Activated T-helper 1 cell treated with anti-CD3 and anti-CD28 coated beads, Interleukin-2, amount 50 U/mL, for 16 hours (primary cell): ENCODE measurements at regions not wholly inside any gene's neighbourhood (a gene's known extent, or its start where the extent isn't known, plus 50 kb on each side); places are given as distances from the start of the nearest gene placed in this dataset.
"Not testable (repeated sequence)": the region's sequence is repeated elsewhere in the genome, so short reads cannot be mapped to it uniquely, and the experiment has no call there.

Experiments used
- DNase-seq, 2 donors: peaks; one replicate each; pipeline ENCODE4 v3.0.0-alpha.2; 2020; ENCODE audit warnings: low read depth in 1 of 2, low spot score in 1 of 2

DNA sequence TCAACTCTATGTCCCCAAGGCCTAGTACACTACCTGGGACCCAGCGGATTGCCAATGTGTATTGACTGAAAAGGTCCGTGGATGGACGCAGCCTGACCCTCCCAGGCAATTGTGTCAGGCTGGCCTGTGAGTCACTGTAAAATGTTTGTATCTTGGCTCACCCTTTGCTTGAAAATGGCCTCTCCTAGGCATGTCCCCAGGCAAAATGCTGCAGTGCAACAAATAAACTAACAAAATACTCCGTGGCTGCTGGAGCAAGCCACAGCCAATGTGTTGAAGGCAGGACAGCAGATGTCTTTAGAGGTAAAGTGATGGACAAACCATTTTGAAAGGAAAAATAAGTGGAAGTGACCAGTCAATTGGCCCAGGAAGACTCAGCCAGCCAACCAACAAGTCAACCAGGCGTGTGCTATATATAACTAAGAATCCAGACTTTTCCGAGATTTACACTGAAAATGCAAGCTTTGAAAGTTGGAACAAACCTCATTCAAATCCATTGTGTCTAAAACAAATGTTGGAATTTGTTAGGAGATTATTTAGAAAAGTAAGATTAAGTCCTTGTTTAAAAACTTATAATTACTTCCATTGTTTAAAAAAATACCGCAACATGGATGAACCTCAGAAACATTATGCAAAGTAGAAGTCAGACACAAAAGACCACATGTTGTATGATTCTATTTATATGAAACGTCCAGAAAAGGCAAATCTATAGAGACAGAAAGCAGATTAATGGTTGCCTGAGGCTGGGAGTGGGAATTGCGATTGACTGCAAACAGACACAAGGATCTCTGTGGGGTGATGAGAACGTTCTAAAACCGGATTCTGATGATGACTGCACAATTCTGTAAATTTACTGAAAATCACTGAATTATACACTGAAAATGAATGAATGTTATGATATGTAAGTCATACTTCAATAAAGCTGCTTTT, 191.2 kb downstream of the TLE3 start:
- no peak for DNase-seq

DNA sequence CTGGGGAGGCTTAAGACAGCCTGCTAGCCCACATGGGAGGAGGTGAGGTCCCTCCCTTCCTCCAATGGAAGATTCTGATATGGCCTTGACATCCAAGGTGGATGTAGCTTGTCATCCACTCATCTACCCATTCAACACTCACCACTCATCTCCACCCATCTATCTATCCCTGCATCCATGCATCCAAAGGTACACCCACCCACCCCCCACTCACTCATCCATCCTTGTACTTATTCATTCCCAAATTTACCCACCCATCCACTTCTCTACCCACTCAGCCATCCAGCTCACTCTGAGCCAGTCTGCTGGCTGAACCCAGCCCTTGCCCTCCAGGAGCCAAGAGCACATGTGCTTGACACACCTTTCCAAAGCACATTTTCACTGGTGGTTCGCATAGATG, 189.7 kb downstream of the TLE3 start:
- DNase-seq: no peak

DNA sequence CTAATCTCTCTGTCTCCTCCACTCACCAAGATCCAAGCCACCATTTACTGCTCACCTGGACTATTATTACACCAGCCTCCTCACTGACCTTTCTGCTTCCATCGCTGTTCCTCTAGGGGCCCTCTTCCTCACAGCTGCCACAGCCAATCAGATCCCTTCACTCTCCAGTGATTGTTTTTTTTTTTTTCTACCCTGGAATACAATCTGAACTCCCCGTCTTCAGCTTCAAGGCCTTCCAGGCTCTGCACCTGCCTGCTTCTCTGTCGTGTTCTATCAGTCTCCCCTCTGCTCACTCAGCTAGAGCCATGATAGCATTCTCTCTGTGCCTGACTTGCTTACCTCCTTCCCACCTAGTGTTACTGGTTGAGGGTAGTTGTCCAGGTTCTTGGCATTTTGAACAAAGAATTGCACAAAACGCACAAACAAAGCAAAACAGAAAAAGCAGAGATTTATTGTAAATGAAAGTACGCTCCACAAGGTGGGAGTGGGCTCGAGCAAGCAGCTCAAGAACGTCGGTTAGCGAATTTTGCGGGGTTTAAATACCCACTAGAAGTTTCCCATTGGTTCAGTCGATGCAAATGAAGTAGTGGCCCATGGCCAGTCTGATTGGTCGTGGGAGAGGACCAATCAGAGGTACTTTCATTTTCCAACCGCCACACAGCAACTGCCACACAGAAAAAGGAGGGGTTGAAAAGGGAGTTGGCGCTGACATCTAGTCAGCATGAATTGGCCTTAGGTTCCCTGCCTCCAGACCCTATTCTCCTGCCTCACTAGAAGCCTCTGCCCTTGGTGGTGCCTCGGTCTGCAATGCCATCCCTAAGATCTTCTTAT, 188.9 kb downstream of the TLE3 start:
- DNase-seq: no peak

DNA sequence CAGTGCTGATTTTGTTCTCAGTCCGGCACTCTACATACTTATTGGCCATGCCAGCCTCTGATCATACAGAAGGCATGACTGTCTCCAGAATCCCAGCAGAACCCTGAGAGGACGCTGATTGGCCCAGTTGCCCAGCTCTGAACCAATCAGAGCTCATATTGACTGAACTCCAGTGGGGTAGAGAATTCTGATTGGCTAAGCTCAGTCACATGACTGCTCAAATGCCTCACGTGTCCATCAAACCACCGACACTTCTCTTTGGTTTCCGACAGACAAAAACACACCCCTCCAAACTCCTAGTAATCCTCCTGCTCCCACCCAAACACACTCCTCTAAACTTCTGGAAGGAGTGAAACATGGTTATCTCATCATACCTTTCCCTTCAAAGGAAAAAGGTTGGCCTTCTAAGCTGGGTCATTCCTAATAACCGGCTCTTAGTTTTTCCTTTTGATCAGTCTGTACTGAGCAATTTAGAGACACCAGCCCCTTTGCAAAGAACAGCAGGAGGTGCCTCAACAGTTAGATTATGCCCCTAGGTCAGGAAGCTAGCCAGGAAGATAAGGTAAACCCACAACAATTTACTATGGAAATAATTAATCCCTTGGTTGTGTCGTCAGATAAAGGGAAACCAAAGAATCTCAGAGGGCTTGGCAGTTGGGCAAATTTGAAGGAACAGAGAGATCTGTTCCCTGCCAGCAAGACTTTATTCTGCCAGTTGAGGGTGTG, 187.8 kb downstream of the TLE3 start:
- no peak for DNase-seq

DNA sequence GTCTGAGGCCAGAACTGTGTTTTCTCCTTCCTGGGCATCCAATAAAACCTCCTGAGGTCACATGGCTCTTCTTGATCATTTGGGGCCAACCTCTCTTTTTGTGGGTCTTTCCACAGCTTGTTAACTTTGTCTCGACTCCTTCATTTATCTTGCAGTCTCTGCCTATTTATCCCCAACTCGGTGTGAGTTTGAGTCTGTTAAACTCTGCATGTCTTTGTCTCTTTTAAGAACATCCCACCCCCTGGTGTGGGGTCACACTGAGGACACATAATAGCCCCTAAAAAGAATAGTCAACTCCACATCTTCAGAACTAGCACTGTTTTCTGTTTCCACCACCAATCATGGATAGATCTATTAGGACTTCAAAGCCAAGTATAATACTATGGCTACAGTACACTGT, 187.2 kb downstream of the TLE3 start:
- DNase-seq: no peak

DNA sequence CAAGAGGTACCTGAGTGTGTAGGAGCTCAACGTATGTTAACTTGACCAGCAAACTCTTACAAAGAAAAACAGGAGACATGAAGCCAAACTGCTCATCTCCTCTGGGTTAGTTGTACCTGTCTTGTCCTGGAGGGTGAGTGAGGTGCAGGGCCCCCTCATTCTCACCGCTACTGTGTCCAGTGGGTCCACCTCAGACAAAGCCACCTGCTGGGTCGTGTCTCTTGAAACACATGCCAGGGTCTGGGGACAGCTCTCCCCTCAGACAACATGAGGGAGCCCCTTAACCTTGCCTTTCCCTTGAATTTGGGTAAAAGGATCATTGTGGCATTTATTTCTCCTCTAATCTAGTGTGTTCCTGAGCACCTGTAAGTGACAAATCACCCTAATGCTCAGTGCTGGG, 185.6 kb downstream of the TLE3 start:
- DNase-seq: no peak

DNA sequence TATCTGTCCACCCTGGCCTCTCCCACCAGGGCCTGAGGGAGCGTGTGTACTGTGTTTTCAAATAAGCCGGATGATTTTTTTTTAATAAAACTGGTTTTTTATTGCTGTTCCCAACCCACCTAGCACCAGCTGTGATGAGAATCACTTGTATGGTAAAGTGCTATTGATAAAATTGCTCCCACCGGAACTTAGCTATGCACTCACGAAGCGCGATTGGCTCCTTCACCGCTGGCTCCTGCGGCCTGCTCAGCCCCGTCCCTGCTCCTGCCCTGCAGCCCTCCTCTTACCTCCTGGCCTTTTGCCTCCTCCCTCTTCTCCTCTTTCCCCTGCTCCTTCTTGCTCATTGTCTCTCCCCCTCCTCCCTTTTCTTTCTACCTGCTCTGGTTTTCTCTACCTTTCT, 183.7 kb downstream of the TLE3 start:
- no peak for DNase-seq

DNA sequence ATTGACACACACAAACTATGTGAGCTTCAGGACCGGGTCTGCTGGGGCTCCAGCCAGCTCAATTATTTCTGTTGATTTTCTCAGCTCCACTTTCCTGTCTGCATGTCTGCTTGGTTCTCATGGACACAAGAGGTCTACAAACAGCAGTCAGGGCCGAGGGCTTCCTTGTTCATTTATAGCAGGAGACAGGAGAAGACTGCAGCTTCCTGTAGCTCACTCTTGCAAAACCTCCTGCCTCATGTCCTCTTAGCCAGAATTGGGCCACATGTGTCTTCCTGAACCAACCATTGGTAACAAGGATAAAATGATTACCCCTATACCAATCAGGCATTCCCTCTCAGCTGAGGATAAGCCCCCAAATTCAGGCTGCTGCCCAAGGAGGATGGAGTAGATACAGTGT, 182.8 kb downstream of the TLE3 start:
- DNase-seq: no peak

DNA sequence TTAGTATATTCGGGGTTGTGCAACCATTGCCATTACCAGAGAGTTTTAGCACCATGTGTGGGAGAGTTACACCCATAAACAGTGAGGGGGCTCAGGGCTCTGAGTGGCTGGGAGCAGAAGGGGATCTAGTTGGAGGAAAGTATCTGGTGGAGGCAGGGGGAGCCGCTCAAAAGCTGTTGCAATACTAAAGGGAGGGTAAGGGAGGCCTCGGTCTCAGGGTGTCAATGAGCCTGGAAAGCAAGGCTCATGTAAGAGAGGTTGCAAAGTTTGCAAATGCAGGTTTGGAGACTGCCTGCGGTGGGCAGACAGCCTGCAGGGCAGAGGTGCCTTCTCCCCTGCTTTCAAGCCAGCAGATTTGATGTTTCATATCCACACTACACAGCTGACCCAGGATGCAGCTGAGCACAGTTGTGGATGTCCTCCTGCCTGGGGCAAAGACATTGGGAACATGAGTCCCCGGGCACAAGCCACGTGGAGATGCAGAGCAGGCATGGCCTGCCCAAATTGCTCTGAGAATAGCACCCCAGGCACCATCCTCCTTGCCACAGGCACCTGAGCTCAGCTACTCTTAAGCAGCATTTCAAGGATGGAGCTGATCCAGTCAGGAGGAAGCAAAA, 181.4 kb downstream of the TLE3 start:
- DNase-seq: no peak

DNA sequence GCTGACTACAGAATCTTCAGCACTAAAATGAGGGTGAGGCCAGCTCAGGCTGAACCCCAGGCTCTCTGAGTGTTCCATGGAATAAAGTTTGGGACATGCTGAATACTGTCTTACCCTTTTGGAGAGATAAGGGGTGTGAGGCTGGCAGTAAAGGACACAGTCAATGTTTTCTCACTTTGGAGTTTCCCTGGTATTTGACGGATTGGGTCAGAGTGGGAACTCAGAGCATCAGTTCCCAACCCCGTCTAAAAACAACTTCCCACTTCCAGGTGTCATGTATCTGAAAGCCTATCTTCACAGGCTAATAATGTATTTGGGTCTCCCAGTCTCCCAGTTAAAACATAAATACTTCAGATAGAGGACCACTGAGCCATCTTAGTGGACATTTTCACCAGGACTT, 180.7 kb downstream of the TLE3 start:
- no peak for DNase-seq

DNA sequence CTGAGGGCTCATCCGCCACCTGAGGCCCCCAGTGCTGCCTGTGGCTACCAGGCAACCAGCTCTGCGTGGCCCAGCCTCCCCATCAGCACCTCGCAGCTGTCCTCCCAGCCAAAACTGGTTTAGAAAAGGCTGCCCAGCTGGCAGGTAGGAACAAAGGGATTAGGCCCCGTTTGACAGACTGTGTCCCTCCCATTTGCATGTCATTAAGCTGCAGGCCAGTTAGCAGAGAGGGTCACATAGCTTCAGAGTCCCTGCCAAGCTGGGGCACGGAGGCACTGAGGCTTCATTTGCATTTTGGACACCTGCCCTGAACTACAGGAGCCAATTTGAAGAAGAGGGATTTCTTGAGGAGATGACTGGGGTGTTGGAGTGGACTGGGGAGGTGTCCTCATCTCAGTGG, 177.9 kb downstream of the TLE3 start:
- no peak for DNase-seq

DNA sequence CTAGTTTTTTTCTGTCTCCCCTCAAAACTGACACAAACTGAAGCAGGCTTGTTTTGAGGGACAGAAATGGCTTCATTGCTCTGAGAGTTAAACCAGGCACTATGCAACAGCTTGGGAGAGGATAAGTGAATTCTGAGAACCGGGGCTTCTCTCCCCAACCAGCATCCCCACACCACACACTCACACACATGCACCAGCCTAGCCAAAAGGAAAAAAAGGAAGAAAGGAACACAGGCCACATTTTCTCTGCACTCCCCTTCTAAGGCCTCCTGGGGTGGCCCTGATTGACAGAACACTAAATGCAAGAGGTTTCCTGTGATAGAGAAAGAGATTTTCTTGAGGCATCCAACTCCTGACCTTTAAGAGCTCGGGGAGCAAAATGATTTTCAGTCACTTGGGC, 177.5 kb downstream of the TLE3 start:
- no peak for DNase-seq

DNA sequence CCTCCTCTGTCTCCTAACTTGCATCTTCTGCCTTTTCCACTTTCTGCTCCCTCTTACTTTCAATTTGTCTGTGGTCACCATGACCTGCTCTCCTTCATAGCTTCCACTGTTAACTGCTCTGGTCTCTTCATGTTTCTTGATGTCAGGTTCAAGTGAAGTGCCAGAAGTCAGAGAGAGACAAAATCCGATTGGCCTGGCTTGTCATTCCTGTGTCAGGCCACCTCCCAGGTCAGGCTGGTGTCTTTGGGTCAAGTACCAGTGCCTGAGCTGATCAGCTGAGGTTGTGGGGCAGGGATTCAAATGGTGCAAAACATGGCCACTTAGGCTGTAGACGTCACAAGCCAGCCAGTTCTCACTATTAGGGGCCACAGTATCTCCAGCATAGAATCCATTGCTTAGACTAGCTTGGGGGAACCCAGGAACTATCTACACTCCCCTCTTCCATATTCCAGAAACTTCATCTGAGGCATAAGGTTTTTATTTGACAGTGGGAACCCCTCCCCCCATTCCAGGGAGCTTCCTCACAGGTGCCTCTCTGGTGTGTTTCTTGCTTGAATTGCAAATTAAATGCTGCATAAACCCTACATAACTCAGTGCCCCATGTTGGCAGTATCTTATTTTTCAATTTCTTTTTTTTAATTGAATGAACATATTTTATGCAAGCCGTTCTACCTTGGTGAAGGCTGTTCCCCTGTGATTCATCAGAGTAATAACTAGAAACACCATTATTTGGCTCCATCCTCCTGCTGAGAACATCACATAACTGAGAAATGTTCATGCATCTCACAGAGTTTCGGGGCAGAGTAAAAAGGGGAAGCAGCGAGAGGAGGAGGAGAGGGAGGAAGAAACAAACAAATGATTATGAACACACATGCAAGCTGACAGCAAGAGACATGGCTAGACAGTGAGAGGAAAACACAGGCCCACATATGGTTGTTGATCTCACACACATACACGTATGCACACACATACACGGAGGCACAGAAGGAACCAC, 175.8 kb downstream of the TLE3 start:
- no peak for DNase-seq

DNA sequence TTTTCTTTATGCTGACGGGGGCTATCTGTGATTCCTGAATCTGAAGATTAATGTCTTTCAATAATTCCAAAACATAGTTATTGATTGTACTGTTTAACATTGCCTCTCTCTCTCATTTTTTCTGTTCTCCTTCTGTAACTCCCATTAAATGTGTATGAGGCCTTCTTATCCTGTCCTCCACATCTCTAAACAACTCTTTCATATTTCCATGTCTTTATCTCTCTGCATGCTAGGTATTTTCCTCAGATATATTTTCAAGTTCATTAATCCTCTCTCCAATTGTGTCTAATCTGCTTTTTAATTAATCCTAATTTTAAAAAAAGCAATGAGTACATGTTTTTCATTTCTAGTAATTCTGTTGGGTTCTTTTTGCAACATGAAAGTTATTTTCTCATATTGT, 173.2 kb downstream of the TLE3 start:
- DNase-seq: no peak

DNA sequence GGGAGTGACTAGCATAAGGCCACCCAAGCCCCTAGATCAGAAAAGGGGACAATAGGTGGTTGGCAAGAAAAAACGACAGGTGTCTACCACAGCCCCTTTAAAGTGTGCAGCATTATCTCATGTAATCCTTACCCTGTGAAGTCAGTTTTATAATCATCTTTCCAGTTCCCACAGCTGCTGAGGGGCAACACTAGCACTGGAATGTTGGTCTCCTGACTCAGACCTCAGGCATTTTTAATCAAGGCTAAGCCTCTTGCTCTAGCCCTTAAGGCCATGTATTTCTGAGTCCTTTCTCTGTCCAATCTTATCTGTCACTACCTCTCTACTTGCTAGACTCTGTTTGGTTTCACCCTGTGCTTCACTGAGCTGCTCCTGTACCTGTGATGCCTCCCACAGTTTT, 171.7 kb downstream of the TLE3 start:
- DNase-seq: no peak

DNA sequence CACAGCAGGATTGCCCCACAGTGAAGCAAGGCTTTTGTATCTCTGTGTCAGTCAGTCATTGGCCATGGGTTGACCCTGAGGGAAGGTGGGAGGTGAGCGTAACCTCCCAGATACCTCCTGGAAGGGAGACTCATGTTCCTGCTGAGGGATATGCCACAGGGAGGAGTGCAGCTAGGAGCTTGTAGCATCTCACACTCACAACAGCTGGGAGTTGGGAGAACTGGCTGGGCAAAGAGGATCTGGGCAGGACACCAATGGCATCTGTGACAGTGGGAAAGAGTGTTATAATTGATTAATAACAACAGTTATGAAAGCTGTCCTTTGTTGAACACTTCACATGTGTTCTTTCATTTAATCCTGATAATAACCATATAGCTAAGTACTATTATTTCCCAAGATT, 171.0 kb downstream of the TLE3 start:
- no peak for DNase-seq

DNA sequence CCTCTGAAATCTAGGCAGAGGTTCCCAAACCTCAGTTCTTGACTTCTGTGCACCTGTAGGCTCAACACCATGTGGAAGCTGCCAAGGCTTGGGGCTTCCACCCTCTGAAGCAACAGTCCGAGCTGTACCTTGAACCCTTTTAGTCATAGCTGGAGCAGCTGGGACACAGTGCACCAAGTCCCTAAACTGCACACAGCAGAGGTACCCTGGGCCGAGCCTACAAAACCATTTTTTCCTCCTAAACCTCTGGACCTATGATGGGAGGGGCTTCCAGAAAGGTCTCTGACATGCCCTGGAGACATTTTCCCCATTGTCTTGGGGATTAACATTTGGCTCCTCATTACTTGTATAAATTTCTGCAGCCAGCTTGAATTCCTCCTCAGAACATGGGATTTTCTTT, 168.8 kb downstream of the TLE3 start:
- DNase-seq: not testable (repeated sequence)

DNA sequence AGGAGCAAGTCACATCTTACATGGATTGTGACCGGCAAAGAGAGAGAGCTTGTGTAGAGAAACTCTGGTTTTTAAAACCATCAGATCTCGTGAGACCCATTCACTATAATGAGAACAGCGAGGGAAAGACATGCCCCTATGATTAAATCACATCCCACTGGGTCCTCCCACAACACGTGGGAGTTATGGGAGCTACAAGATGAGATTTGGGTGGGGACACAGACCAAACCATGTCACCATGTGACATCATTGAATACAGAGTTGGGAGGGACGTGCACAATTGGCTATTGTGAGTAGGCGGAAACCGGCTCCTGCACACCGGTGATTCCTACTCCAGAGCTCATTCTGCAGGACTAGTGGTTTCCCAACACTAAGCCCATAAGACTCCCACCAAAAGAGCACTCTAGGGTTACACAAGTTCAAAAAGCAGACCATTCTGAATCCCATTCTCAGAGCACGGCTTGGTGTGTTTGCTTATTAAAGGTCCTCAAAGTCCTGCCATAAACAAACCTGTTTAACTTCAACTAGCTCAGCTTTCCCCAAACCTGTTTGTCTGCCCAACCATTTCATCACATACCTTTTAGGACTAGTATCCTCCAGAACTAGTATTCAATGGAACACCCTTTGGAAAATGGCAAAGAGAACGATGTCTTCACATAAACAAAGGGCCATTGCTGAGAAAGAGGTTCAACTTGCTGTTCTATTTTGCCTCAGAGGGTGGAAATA, 167.6 kb downstream of the TLE3 start:
- no peak for DNase-seq

DNA sequence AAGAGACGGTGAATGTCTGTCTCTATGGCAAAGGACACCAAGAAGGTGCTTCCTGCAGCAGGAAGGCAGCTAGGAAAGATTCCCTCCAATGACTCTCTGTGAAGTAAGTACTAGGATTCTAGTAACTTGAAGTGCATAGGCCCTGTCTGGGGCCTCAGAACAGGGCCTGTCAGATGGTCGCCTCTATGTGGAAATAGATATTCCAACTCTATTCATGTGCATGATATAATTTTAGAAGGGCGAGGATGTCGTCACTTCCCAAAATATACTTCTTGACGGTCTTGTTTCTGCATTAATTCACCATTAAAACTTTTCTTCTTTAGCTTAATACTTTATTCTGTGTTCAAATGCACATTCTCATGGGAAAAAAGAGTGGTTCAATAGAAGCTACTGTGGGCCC, 167.0 kb downstream of the TLE3 start:
- DNase-seq: no peak
